Brain microvascular endothelial cell (primary cell): ENCODE measurements at regions not wholly inside any gene's neighbourhood (a gene's known extent, or its start where the extent isn't known, plus 50 kb on each side); places are given as distances from the start of the nearest gene placed in this dataset.
A peak's percentile ranks its signal among the peaks of the same experiment; 100 is the strongest.

ENCODE experiments used
- DNase-seq: peaks from one replicate; pipeline ENCODE4 v3.0.0-alpha.2; 2020
- H3K27ac ChIP-seq: fragments of 250-450 bp; sonication (Bioruptor Pico); 2 replicates; pipeline ENCODE4 v1.5.1; 2020; ENCODE audit warnings: mild to moderate bottlenecking, moderate library complexity
- H3K27me3 ChIP-seq: fragments of 250-450 bp; sonication (Bioruptor Pico); replicated peaks from 2 replicates; pipeline ENCODE4 v1.5.1; 2020; ENCODE audit warnings: mild to moderate bottlenecking
- H3K36me3 ChIP-seq: fragments of 250-450 bp; sonication (Bioruptor Pico); replicated peaks from 2 replicates; pipeline ENCODE4 v1.5.1; 2020; ENCODE audit warnings: mild to moderate bottlenecking
- H3K4me3 ChIP-seq: 2 replicates; pipeline ENCODE4 v1.5.1; 2011; ENCODE audit warnings: low read depth, mild to moderate bottlenecking, control low read depth, low read length, moderate library complexity
- in situ Hi-C: cut with HindIII; loops from 2 replicates; pipeline ENCODE4 v1.10.0; 2017; ENCODE audit warnings: low sequenced_read_pairs, low pct_ligation_motif_present
- TF ChIP-seq, protein P1 (sequence below): IDR thresholded peaks from 2 replicates; pipeline ENCODE4 v1.5.1; 2011; ENCODE audit warnings: low read depth, mild to moderate bottlenecking, moderate library complexity, low read length, control low read depth, inconsistent platforms; ENCODE audit errors: missing control alignments

DNA sequence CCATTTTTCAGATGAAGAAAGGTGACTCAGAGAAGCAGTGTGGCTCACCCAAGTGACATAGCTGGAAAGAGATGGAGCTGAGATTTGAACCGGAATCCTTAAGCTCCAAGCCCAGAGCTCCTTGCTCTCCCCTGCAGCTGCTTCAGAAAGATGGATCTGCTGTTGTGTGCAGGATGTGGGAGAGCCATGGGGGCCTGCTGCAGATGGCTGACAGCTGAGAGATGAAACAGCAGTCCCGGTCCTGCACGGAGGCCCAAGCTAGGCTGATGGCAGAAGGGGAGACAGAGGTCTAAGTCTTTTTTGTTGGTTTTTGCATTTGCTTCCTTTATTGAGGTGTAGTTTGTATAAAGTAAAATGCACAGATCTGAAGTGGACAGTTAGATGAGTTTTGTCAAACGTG lies 69.8 kb upstream of the FOXP4 start:
- Histone ChIP-seq H3K27ac (no peak overlapping the region), H3K36me3 (no peaks in the 10 kb centered on the region), H3K27me3 (peaks cover 2% of the 10 kb centered on the region), H3K4me3 (no peak overlapping the region)
- no peak for DNase-seq
- in situ Hi-C loops: no loop called here
- TF ChIP-seq, protein P1, sequence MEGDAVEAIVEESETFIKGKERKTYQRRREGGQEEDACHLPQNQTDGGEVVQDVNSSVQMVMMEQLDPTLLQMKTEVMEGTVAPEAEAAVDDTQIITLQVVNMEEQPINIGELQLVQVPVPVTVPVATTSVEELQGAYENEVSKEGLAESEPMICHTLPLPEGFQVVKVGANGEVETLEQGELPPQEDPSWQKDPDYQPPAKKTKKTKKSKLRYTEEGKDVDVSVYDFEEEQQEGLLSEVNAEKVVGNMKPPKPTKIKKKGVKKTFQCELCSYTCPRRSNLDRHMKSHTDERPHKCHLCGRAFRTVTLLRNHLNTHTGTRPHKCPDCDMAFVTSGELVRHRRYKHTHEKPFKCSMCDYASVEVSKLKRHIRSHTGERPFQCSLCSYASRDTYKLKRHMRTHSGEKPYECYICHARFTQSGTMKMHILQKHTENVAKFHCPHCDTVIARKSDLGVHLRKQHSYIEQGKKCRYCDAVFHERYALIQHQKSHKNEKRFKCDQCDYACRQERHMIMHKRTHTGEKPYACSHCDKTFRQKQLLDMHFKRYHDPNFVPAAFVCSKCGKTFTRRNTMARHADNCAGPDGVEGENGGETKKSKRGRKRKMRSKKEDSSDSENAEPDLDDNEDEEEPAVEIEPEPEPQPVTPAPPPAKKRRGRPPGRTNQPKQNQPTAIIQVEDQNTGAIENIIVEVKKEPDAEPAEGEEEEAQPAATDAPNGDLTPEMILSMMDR: no peak

DNA sequence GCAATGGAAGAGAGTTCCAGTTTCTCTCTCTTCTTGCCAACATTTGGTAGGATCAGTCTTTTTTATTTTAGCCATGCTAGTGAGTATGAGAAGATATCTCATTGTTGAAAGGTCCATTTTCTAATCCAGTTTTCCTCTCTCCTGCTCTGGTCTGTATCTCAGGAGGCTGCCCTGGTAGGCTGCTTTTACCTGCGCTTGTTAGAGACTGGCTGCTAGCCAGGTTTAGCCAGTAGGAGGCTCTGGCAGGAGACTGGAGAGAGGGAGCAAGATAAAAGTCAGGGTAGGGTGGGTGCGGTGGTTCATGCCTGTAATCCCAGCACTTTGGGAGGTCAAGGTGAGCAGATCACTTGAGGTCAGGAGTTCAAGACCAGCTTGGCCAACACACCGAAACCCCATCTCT lies 68.6 kb upstream of the FOXP4 start:
- H3K36me3 ChIP-seq: no peaks in the 10 kb centered on the region
- peaks cover 2% of the 10 kb centered on the region for H3K27me3 ChIP-seq
- in situ Hi-C loops: no loop called here
- no peak overlapping the region for H3K27ac ChIP-seq
- TF ChIP-seq, protein P1: peak; percentile 8
- H3K4me3 ChIP-seq: no peak overlapping the region
- DNase-seq: no peak

- Histone ChIP-seq H3K27ac (no peak overlapping the region), H3K4me3 (no peak overlapping the region), H3K27me3 (no peaks in the 10 kb centered on the region), H3K36me3 (no peaks in the 10 kb centered on the region)
- TF ChIP-seq, protein P1: no peak
- no peak for DNase-seq
- in situ Hi-C loops: no loop called here
Observed at GRCh38 chr6:41483943-41484342, 62.2 kb upstream of the FOXP4 start.

DNA sequence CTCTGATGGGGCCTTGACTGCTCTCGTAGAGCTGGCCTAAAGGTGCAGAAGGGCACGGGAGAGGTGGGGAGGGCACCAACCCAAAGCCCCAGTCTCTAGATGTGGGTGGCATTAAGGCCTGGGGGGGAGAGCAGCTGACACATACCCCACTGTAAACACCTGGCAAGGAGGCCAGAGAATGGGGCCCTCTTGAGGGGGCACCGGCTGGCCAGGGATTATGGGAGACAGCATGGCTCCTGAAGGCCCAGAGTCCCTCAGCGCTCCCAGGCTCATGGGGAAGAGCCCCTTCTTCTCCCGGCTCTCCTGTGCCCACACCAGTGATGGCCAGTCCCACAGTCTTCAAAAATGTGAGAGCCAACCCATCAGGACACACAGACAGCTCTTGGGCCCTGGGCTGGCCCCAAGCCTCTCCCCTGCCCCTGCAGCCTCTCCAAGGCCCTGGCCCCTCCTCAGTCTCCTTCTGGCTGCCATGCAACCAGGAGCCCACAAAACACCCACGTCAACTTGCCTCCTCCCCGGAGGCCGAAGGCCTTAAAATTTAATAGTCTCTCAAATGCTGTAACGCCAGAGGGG lies 58.2 kb upstream of the FOXP4 start:
- no peaks in the 10 kb centered on the region for H3K36me3 ChIP-seq
- DNase-seq: no peak
- H3K4me3 ChIP-seq: no peak overlapping the region
- no peaks in the 10 kb centered on the region for H3K27me3 ChIP-seq
- peak overlapping the region; percentile 34 for H3K27ac ChIP-seq
- in situ Hi-C loops: no loop called here
- TF ChIP-seq, protein P1: no peak

- Histone ChIP-seq H3K27ac (peak overlapping the region; percentile 34), H3K4me3 (peak overlapping the region; percentile 12), H3K36me3 (no peaks in the 10 kb centered on the region), H3K27me3 (no peaks in the 10 kb centered on the region)
- in situ Hi-C loops: no loop called here
- DNase-seq: peak; percentile 86
- TF ChIP-seq, protein P1: peak; percentile 0
Observed at GRCh38 chr6:41488433-41489119, 57.6 kb upstream of the FOXP4 start.
